Heart left ventricle (tissue), 16 donors: ENCODE measurements at regions not wholly inside any gene's neighbourhood (a gene's known extent, or its start where the extent isn't known, plus 50 kb on each side); places are given as distances from the start of the nearest gene placed in this dataset.

Source experiments
- ATAC-seq, 4 donors: fragments of 200-7000 bp; cut with Tn5 transposase; one replicate each; pipeline ENCODE4 v1.9.1; 2020 to 2022; ENCODE audit warnings: moderate library complexity in 4 of 4, mild to moderate bottlenecking in 3 of 4, moderate number of reproducible peaks in 1 of 4
- DNase-seq, 5 donors: peaks; one replicate each; pipeline ENCODE4 v3.0.0-alpha.2; 2020
- H3K27ac ChIP-seq, 12 donors: fragments of 200-600 bp; sonication (generic) in 4 of 12; one replicate each; pipeline versions ENCODE4 v1.5.0 to v1.8.0; 2016 to 2022; ENCODE audit warnings: mild to moderate bottlenecking in 2 of 12
- H3K27me3 ChIP-seq, 9 donors: fragments of 200-600 bp; sonication (generic) in 2 of 9; one replicate each; pipeline versions ENCODE4 v1.5.1 to v1.8.0; 2016 to 2022; ENCODE audit warnings: mild to moderate bottlenecking in 3 of 9
- H3K36me3 ChIP-seq, 9 donors: fragments of 200-600 bp; sonication (generic) in 2 of 9; one replicate each; pipeline versions ENCODE4 v1.5.0 to v1.8.0; 2018 to 2022; ENCODE audit warnings: mild to moderate bottlenecking in 2 of 9
- H3K4me1 ChIP-seq, 12 donors: fragments of 200-600 bp; sonication (generic) in 4 of 12; one replicate each; pipeline versions ENCODE4 v1.5.0 to v1.8.0; 2016 to 2022; ENCODE audit warnings: mild to moderate bottlenecking in 3 of 12
- H3K4me3 ChIP-seq, 12 donors: fragments of 200-600 bp; sonication (generic) in 4 of 12; one replicate each; pipeline versions ENCODE4 v1.5.0 to v1.8.0; 2017 to 2022; ENCODE audit warnings: mild to moderate bottlenecking in 9 of 12, moderate library complexity in 4 of 12
- H3K9me3 ChIP-seq, 12 donors: fragments of 200-600 bp; sonication (generic) in 4 of 12; one replicate each; pipeline versions ENCODE4 v1.5.0 to v1.8.0; 2016 to 2022; ENCODE audit warnings: mild to moderate bottlenecking in 1 of 12
- POLR2A ChIP-seq, 2 donors: fragments of 450-650 bp; IDR thresholded peaks; one replicate each; pipeline ENCODE4 v1.6.1; 2017; ENCODE audit warnings: antibody characterized with exemption in 2 of 2, mild to moderate bottlenecking in 2 of 2, moderate library complexity in 2 of 2
- WGBS, 4 donors: extraction: QIAGEN DNeasy Blood & Tissue Kit in 2 of 4; methylation state at CpG; one replicate each; pipeline versions ENCODE4 v1.1.5 to v1.1.7; 2013 to 2018; 5-methylcytosine and 5-hydroxymethylcytosine counted together
- intact Hi-C, 10 donors: fragments of 100-400 bp; cut with DNase I; formaldehyde crosslinking; loops; one replicate each; pipeline versions ENCODE4 v1.11.1 to v1.14.2; 2022
- TF ChIP-seq, protein P1 (sequence below), 12 donors: fragments of 200-600 bp; sonication (generic) in 4 of 12; IDR thresholded peaks; one replicate each; pipeline versions ENCODE4 v1.5.0 to v1.8.0; 2018 to 2022; ENCODE audit warnings: antibody characterized with exemption in 12 of 12, mild to moderate bottlenecking in 5 of 12
- donor health status: ischemic (EF 13 %, LVEDD 7.1; RV severe dilation, severe dysfunction).
- donor health status: healthy with polysubstance abuse.
- donor health status: DM: no; HTN: yes; CAD: no.
- donor health status: DM: no; HTN: no; CAD: no.
- donor health status: ischemic (EF 25% LVEDD 6.9; RV normal size, moderate dysfunction).
- donor health status: ischemic (EF 25% LVEDD 5.7; RV mildly dilated, moderate dysfunction).
- donor health status: healthy.
- donor health status: DM: yes; HTN: yes; CAD: no.
- donor health status: ischemic (EF 35%, LVEDD 5.7; RV mildly dilated, moderate dysfunction).
- donor health status: nonischemic (EF 11% LVEDD 7.7; RV severe dilation, severe dysfunction).
- donor health status: DM: yes; HTN: yes; CAD: no.
- donor health status: PGD.
- donor health status: ischemic (EF 29% LVEDD 5.4; RV normal size, mild dysfunction).
- donor health status: nonischemic (EF 23%, LVEDD 6.1; RV moderate dilation, normal function).

DNA sequence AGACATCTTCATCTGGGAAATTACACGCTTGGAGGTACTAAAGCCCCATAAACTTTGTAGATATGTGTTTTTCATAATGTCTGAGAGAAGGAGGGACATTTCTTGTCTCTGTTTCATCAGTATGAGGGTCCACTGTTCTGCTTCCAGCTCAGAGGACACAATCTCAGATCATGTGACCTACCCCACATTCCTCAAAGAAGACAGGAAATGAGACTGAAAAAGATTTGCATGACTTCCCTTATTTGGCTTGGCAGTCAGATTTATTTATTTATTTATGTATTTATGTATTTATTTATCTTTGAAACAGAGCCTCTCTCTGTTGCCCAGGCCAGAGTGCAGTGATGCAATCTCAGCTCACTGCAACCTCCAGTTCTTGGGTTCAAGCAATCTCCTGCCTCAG is 463.7 kb upstream of the RGPD4 start:
- WGBS, 4 donors: 70 to 91% (median 87%) methylated on average over 1 of the region's 1 CpG

DNA sequence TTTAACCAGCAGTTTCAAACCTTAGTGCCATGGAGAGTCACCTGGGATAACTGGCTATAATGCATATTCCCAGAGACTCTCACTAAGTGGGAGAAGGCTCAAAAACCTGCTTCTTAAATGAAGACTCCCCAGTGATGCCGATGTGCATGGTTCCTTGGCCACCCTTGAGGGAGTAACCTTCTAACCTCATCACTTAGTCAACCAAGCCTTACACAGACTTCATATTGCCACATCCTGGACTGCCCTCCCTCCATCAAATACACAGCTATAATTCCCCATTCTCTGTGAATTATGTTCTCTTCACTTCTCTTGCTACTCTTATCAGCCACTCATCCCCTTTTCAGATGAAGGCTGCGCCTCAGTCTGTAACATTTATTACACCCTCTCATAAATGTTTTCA is 462.9 kb upstream of the RGPD4 start:
- TF ChIP-seq, protein P1, sequence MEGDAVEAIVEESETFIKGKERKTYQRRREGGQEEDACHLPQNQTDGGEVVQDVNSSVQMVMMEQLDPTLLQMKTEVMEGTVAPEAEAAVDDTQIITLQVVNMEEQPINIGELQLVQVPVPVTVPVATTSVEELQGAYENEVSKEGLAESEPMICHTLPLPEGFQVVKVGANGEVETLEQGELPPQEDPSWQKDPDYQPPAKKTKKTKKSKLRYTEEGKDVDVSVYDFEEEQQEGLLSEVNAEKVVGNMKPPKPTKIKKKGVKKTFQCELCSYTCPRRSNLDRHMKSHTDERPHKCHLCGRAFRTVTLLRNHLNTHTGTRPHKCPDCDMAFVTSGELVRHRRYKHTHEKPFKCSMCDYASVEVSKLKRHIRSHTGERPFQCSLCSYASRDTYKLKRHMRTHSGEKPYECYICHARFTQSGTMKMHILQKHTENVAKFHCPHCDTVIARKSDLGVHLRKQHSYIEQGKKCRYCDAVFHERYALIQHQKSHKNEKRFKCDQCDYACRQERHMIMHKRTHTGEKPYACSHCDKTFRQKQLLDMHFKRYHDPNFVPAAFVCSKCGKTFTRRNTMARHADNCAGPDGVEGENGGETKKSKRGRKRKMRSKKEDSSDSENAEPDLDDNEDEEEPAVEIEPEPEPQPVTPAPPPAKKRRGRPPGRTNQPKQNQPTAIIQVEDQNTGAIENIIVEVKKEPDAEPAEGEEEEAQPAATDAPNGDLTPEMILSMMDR (IDR thresholded peaks at IDR 0.05): no peak
- TF ChIP-seq POLR2A (IDR thresholded peaks at IDR 0.05): no peak
- Histone ChIP-seq H3K4me1 (no peaks in the 10 kb centered on the region), H3K27ac (no peak overlapping the region), H3K4me3 (no peak overlapping the region), H3K27me3 (no peaks in the 10 kb centered on the region), H3K9me3 (peaks cover 0 to 4% (median 0%) of the 10 kb centered on the region in 12 donors), H3K36me3 (no peaks in the 10 kb centered on the region)
- WGBS, 4 donors: 92 to 98% (median 95%) methylated on average over 2 of the region's 2 CpGs
- ATAC-seq (no peak), DNase-seq (no peak)
- intact Hi-C loops: no loop called here

More for the DNA sequence above, 463.7 kb upstream of the RGPD4 start:
- Histone ChIP-seq H3K9me3 (peaks cover 0 to 4% (median 0%) of the 10 kb centered on the region in 12 donors), H3K36me3 (no peaks in the 10 kb centered on the region), H3K4me3 (no peak overlapping the region), H3K27ac (no peak overlapping the region), H3K4me1 (no peaks in the 10 kb centered on the region), H3K27me3 (no peaks in the 10 kb centered on the region)
- ATAC-seq (no peak), DNase-seq (no peak)
- TF ChIP-seq, protein P1 (IDR thresholded peaks at IDR 0.05): no peak
- TF ChIP-seq POLR2A (IDR thresholded peaks at IDR 0.05): no peak
- intact Hi-C loops: no loop called here

DNA sequence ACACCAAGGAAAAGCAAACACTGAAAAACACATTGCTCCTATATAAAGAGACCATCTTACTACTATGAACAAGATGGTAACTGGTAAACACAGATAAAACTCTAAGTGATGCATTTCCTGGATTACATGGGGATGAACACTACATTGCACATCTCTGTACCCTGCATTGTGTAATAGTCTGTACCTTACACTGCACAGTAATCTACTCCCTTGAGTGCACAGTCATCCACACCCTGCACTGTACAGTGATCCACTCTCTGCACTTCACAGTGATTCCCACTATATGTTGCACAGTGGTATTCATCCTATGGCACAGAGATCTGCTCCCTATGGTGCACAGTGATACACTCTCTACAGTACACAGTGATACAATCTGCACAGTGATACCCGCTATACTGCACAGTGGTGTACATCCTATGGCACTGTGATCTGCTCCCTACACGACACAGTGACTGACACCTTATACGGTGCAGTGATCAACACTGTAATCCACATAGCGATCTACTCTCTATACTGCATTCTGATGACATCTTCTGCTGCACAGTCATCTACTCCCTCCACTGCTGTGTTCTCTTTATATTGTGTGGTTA is 462.2 kb upstream of the RGPD4 start:
- ATAC-seq (peak in 1 of 4 donors; percentile 49), DNase-seq (no peak)
- Histone ChIP-seq H3K4me3 (no peak overlapping the region), H3K9me3 (peaks cover 0 to 6% (median 0%) of the 10 kb centered on the region in 12 donors), H3K36me3 (no peaks in the 10 kb centered on the region), H3K4me1 (no peaks in the 10 kb centered on the region), H3K27me3 (no peaks in the 10 kb centered on the region), H3K27ac (no peak overlapping the region)
- 93 to 99% (median 94%) methylated on average over 4 of the region's 4 CpGs for WGBS, 4 donors
- intact Hi-C loops: no loop called here
- TF ChIP-seq, protein P1 (IDR thresholded peaks at IDR 0.05): no peak
- no peak for TF ChIP-seq POLR2A (IDR thresholded peaks at IDR 0.05)

DNA sequence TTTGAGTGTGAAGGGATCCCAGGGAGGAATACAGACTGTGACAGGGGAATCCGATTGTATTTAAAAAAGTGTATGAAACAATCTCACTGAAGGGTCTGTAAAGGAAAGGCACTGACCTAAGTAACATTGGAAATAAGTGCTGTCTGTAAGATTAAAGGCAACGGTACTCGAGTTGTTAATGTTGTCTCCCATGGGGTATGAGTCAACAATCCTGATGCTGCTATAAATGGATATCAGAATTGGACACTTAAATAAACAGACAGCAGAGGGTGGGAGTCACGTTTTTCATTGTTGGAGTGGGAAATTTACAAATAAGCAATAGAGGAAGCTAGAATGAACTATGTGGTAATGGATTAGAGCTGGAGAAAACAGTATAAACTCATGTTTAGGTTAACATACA is 452.4 kb upstream of the RGPD4 start:
- 14 to 30% (median 18%) methylated on average over 4 of the region's 4 CpGs for WGBS, 4 donors
- intact Hi-C loops: no loop called here
- Histone ChIP-seq H3K27me3 (no peaks in the 10 kb centered on the region), H3K4me3 (no peak overlapping the region), H3K4me1 (peaks cover 0 to 14% (median 0%) of the 10 kb centered on the region in 12 donors), H3K36me3 (no peaks in the 10 kb centered on the region), H3K27ac (no peak overlapping the region), H3K9me3 (peaks cover 0 to 24% (median 0%) of the 10 kb centered on the region in 12 donors)
- ATAC-seq (peak in 1 of 4 donors; percentile 34), DNase-seq (no peak)
- no peak for TF ChIP-seq POLR2A (IDR thresholded peaks at IDR 0.05)
- TF ChIP-seq, protein P1 (IDR thresholded peaks at IDR 0.05): no peak
